K562 (cell line): ENCODE measurements at regions not wholly inside any gene's neighbourhood (a gene's known extent, or its start where the extent isn't known, plus 50 kb on each side); places are given as distances from the start of the nearest gene placed in this dataset.

Experiments used
- ATAC-seq: fragments of 200-7000 bp; cut with Tn5 transposase; 3 replicates; pipeline ENCODE4 v1.9.1; 2020; ENCODE audit warnings: moderate library complexity
- BruUV-seq: library from RNA; stranded (reverse); fragments of 400-500 nt; replicated peaks from 2 replicates; lab custom pipeline; 2021; lab: Mats Ljungman, UMichigan
- CTCF ChIA-PET: fragments of 300-600 bp; formaldehyde crosslinking; extraction: SDS; loops from one replicate; lab custom pipeline; 2021; ENCODE audit warnings: low intra/inter-chr PET ratio; lab: Yijun Ruan, JAX
- POLR2A ChIA-PET: fragments of 300-600, 350-650 bp; sonication (Branson Sonifier 250); formaldehyde crosslinking; extraction: SDS; loops from one replicate; lab custom pipeline; 2021; ENCODE audit warnings: antibody characterized with exemption, inconsistent platforms; lab: Yijun Ruan, JAX
- DNase-seq, 4 experiments: peaks; one replicate each; pipeline versions ENCODE4 v3.0.0 to v3.0.0-alpha.2; 2011 to 2018; ENCODE audit warnings: low spot score in 3 of 4, mixed read lengths in 3 of 4; ENCODE audit errors: extremely low read depth in 1 of 4
- FAIRE-seq: peaks from 2 replicates; lab custom pipeline; 2011; peaks lifted over from hg19 to GRCh38; lab: Jason Lieb, UNC
- H2AFZ ChIP-seq: 2 replicates; pipeline ENCODE4 v1.6.0; 2011; ENCODE audit warnings: low read depth, low read length, control low read depth, inconsistent platforms
- H3K27ac ChIP-seq: fragments of 200-600 bp; 3 replicates; pipeline ENCODE4 v1.8.0; 2011; ENCODE audit warnings: low read depth, mild to moderate bottlenecking, control low read depth, inconsistent platforms, low read length, moderate library complexity, mixed read lengths; ENCODE audit errors: extremely low read depth
- H3K27me3 ChIP-seq, 2 experiments: fragments of 300-600 bp in 1 of 2; 2 replicates in 1 of 2; 3 replicates in 1 of 2; pipeline versions ENCODE4 v1.6.0 to v1.8.0; 2011; ENCODE audit warnings: inconsistent platforms in 2 of 2, low read length in 2 of 2, mild to moderate bottlenecking in 1 of 2, mixed read lengths in 1 of 2, moderate library complexity in 1 of 2; ENCODE audit not compliant: control insufficient read depth in 2 of 2, insufficient read depth in 2 of 2
- H3K36me3 ChIP-seq: fragments of 300-600 bp; 3 replicates; pipeline ENCODE4 v1.8.0; 2011; ENCODE audit warnings: mild to moderate bottlenecking, low read length, inconsistent platforms; ENCODE audit not compliant: control insufficient read depth, insufficient read depth
- H3K4me1 ChIP-seq, 2 experiments: fragments of 200-600 bp in 1 of 2; replicated peaks in 1 of 2; 2 replicates in 1 of 2; 3 replicates in 1 of 2; pipeline versions ENCODE4 v1.5.1 to v1.8.0; 2011; ENCODE audit warnings: inconsistent platforms in 2 of 2, low read length in 2 of 2, mild to moderate bottlenecking in 1 of 2, mixed read lengths in 1 of 2, moderate library complexity in 1 of 2; ENCODE audit not compliant: control insufficient read depth in 2 of 2, insufficient read depth in 2 of 2
- H3K4me2 ChIP-seq: 2 replicates; pipeline ENCODE4 v1.6.1; 2011; ENCODE audit warnings: low read length, control low read depth, inconsistent platforms, mixed read lengths; ENCODE audit not compliant: insufficient read depth
- H3K4me3 ChIP-seq: fragments of 200-600 bp; sonication (generic), shearing (Covaris generic); 2 replicates; pipeline ENCODE4 v1.5.1; 2016; ENCODE audit warnings: control low read depth, inconsistent platforms
- H3K79me2 ChIP-seq: fragments of 200-600 bp; 3 replicates; pipeline ENCODE4 v1.8.0; 2011; ENCODE audit warnings: low read length, inconsistent platforms; ENCODE audit not compliant: control insufficient read depth, insufficient read depth
- H3K9ac ChIP-seq, 2 experiments: 2 replicates each; pipeline versions ENCODE4 v1.6.0 to v1.6.1; 2011; ENCODE audit warnings: low read depth in 2 of 2, low read length in 2 of 2, control low read depth in 1 of 2, inconsistent platforms in 1 of 2, mild to moderate bottlenecking in 1 of 2, mixed read lengths in 1 of 2; ENCODE audit not compliant: insufficient read depth in 1 of 2
- H3K9me1 ChIP-seq: one replicate; pipeline ENCODE4 v1.6.0; 2011; ENCODE audit warnings: inconsistent platforms, mild to moderate bottlenecking, low read length, moderate library complexity; ENCODE audit not compliant: control insufficient read depth, insufficient read depth
- H3K9me3 ChIP-seq: replicated peaks from 2 replicates; pipeline ENCODE4 v1.5.1; 2011; ENCODE audit warnings: low read depth, low read length, inconsistent platforms; ENCODE audit not compliant: control insufficient read depth, insufficient read depth
- H4K20me1 ChIP-seq: replicated peaks from 2 replicates; pipeline ENCODE4 v1.6.1; 2011; ENCODE audit warnings: low read length, inconsistent platforms, mixed read lengths; ENCODE audit not compliant: control insufficient read depth, insufficient read depth
- BACH1 ChIP-seq: fragments of 200-800 bp; sonication (Bioruptor generic); IDR thresholded peaks from 2 replicates; pipeline ENCODE4 v1.6.1; 2016; ENCODE audit warnings: missing genetic modification characterization, missing compliant biosample characterization
- BDP1 ChIP-seq: IDR thresholded peaks from 3 replicates; pipeline ENCODE4 v1.6.1; 2011; ENCODE audit not compliant: insufficient read length, insufficient read depth
- DDX20 ChIP-seq: fragments of 450-650 bp; IDR thresholded peaks from 2 replicates; pipeline ENCODE4 v1.6.1; 2016; ENCODE audit warnings: missing genetic modification characterization, low read depth, mild to moderate bottlenecking, missing compliant biosample characterization, moderate library complexity
- FOXK2 ChIP-seq, 2 experiments: fragments of 450-650 bp; IDR thresholded peaks in 1 of 2; conservative IDR thresholded peaks in 1 of 2; 2 replicates each; pipeline ENCODE4 v1.6.1; 2016; ENCODE audit warnings: low read depth in 2 of 2, mild to moderate bottlenecking in 1 of 2
- MED1 ChIP-seq: sonication (generic); formaldehyde crosslinking; IDR thresholded peaks from 2 replicates; pipeline ENCODE4 v1.8.1; 2023; ENCODE audit warnings: missing genetic modification reagents, borderline replicate concordance
- PPARD ChIP-seq: fragments of 250-450 bp; sonication (Bioruptor Pico); IDR thresholded peaks from 2 replicates; pipeline ENCODE4 v1.8.0; 2022; ENCODE audit warnings: inconsistent platforms, mild to moderate bottlenecking, moderate library complexity
- PTTG1 ChIP-seq: fragments of 450-650 bp; IDR thresholded peaks from 2 replicates; pipeline ENCODE4 v1.6.1; 2016; ENCODE audit warnings: low read depth, mild to moderate bottlenecking, missing genetic modification characterization, missing compliant biosample characterization
- RFX7 ChIP-seq: fragments of 250-450 bp; sonication (Bioruptor Pico); IDR thresholded peaks from 2 replicates; pipeline ENCODE4 v1.5.1; 2021; ENCODE audit warnings: mild to moderate bottlenecking
- ZNF583 ChIP-seq: fragments of 250-450 bp; sonication (Bioruptor Pico); IDR thresholded peaks from 2 replicates; pipeline ENCODE4 v1.4.0; 2020
- ZNF586 ChIP-seq: fragments of 450-650 bp; formaldehyde crosslinking; conservative IDR thresholded peaks from 2 replicates; pipeline ENCODE4 v1.4.0; 2020; ENCODE audit warnings: mild to moderate bottlenecking, moderate library complexity
- WGBS: fragments of 100-300 bp; shearing (Covaris generic); methylation state at CpG from one replicate; pipeline ENCODE4 v1.1.6; 2016; ENCODE audit warnings: low coverage, mixed read lengths; ENCODE audit not compliant: insufficient coverage; ENCODE audit errors: missing lambda C conversion rate; 5-methylcytosine and 5-hydroxymethylcytosine counted together
- in situ Hi-C: fragments of 300-500 bp; cut with MboI; formaldehyde crosslinking; loops from 4 replicates; pipeline ENCODE4 v1.15.0; 2018; ENCODE audit warnings: inconsistent platforms, mixed read lengths
- intact Hi-C: fragments of 100-400 bp; cut with micrococcal nuclease; formaldehyde crosslinking; loops from 2 replicates; pipeline ENCODE4 v1.14.2; 2022
- TF ChIP-seq, protein P1 (sequence below): fragments of 450-650 bp; IDR thresholded peaks from 2 replicates; pipeline ENCODE4 v1.6.1; 2017; ENCODE audit warnings: antibody characterized with exemption
- TF ChIP-seq, protein P2 (sequence below): fragments of 200-800 bp; sonication (Bioruptor generic); IDR thresholded peaks from 2 replicates; pipeline ENCODE4 v1.6.1; 2017; ENCODE audit warnings: missing genetic modification characterization, missing compliant biosample characterization
- TF ChIP-seq, protein P3 (sequence below): fragments of 250-450 bp; sonication (Bioruptor Pico); IDR thresholded peaks from 2 replicates; pipeline ENCODE4 v1.5.1; 2021; ENCODE audit warnings: mild to moderate bottlenecking

DNA sequence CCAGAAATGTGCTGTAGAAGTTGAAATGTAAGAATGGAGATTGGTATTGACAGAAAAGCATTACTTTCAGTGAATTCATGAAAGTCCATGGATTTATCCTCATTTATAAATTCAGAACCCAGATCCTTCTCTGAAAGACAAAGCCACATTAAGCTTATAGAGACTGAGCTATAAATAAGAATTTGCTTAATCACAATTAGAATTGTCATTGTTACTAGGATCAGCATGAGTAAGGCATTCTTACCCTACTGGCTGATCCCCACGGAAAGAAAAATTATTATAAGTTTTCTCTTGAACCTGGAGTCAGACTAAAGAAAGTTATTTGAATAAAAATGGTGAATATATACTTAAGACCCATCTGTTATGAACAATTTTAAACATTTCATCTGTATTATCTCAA, 199.2 kb upstream of the DTNA start:
- no peak overlapping the region for H2AFZ ChIP-seq
- ChIA-PET CTCF (no interaction called here), POLR2A (no interaction called here)
- no peaks in the 10 kb centered on the region for H3K9me1 ChIP-seq
- FAIRE-seq (no peak), DNase-seq (no peak), ATAC-seq (no peak)
- TF ChIP-seq, protein P1, sequence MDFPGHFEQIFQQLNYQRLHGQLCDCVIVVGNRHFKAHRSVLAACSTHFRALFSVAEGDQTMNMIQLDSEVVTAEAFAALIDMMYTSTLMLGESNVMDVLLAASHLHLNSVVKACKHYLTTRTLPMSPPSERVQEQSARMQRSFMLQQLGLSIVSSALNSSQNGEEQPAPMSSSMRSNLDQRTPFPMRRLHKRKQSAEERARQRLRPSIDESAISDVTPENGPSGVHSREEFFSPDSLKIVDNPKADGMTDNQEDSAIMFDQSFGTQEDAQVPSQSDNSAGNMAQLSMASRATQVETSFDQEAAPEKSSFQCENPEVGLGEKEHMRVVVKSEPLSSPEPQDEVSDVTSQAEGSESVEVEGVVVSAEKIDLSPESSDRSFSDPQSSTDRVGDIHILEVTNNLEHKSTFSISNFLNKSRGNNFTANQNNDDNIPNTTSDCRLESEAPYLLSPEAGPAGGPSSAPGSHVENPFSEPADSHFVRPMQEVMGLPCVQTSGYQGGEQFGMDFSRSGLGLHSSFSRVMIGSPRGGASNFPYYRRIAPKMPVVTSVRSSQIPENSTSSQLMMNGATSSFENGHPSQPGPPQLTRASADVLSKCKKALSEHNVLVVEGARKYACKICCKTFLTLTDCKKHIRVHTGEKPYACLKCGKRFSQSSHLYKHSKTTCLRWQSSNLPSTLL = no peak
- TF ChIP-seq, protein P2, sequence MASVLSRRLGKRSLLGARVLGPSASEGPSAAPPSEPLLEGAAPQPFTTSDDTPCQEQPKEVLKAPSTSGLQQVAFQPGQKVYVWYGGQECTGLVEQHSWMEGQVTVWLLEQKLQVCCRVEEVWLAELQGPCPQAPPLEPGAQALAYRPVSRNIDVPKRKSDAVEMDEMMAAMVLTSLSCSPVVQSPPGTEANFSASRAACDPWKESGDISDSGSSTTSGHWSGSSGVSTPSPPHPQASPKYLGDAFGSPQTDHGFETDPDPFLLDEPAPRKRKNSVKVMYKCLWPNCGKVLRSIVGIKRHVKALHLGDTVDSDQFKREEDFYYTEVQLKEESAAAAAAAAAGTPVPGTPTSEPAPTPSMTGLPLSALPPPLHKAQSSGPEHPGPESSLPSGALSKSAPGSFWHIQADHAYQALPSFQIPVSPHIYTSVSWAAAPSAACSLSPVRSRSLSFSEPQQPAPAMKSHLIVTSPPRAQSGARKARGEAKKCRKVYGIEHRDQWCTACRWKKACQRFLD (CRISPR knock-in tag) = no peak
- TF ChIP-seq PTTG1 (tag) = no peak
- no peak for TF ChIP-seq BDP1
- no peak for TF ChIP-seq BACH1
- TF ChIP-seq RFX7 (CRISPR knock-in tag) = no peak
- no peak for TF ChIP-seq ZNF583 (CRISPR knock-in tag)
- TF ChIP-seq DDX20 (tag) = no peak
- TF ChIP-seq, protein P3, sequence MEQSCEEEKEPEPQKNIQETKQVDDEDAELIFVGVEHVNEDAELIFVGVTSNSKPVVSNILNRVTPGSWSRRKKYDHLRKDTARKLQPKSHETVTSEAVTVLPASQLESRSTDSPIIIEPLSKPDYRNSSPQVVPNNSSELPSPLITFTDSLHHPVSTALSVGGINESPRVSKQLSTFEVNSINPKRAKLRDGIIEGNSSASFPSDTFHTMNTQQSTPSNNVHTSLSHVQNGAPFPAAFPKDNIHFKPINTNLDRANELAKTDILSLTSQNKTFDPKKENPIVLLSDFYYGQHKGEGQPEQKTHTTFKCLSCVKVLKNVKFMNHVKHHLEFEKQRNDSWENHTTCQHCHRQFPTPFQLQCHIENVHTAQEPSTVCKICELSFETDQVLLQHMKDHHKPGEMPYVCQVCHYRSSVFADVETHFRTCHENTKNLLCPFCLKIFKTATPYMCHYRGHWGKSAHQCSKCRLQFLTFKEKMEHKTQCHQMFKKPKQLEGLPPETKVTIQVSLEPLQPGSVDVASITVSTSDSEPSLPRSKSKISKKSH (CRISPR knock-in tag) = no peak
- TF ChIP-seq MED1 = no peak
- no peak for TF ChIP-seq FOXK2 (conservative IDR thresholded peaks at IDR 0.05 in 1 of 2, IDR thresholded peaks at IDR 0.05 in 1 of 2; ENCODE audit: low read depth in 2 of 2)
- TF ChIP-seq ZNF586 (CRISPR knock-in tag) = no peak
- no peak for TF ChIP-seq PPARD (CRISPR knock-in tag)
- no peak overlapping the region for H3K27ac ChIP-seq
- no TSS peak for BruUV-seq
- no peaks in the 10 kb centered on the region for H3K4me1 ChIP-seq
- H3K4me2 ChIP-seq = no peak overlapping the region
- H3K36me3 ChIP-seq = no peaks in the 10 kb centered on the region
- in situ Hi-C loops = no loop called here
- 0% methylated on average over 1 of the region's 1 CpG for WGBS
- intact Hi-C loops = no loop called here
- no peaks in the 10 kb centered on the region for H4K20me1 ChIP-seq
- no peaks in the 10 kb centered on the region; the same call in 1 of the 2 replicates for H3K9me3 ChIP-seq
- H3K79me2 ChIP-seq = no peaks in the 10 kb centered on the region
- H3K4me3 ChIP-seq = no peak overlapping the region
- no peak overlapping the region for H3K9ac ChIP-seq
- no peaks in the 10 kb centered on the region for H3K27me3 ChIP-seq
